Body of pancreas (tissue), 4 donors: ENCODE measurements at regions not wholly inside any gene's neighbourhood (a gene's known extent, or its start where the extent isn't known, plus 50 kb on each side); places are given as distances from the start of the nearest gene placed in this dataset.

ENCODE experiments used
- CTCF ChIP-seq, 7 experiments: fragments of 450-650 bp in 4 of 7; fragments of 200-600 bp in 3 of 7; sonication (generic) in 3 of 7; IDR thresholded peaks; one replicate each; pipeline ENCODE4 v1.5.1; 2016 to 2019; ENCODE audit warnings: antibody characterized with exemption in 7 of 7
- POLR2A ChIP-seq, 3 donors: fragments of 450-650 bp; IDR thresholded peaks; one replicate each; pipeline ENCODE4 v1.6.1; 2016; ENCODE audit warnings: antibody characterized with exemption in 3 of 3, mild to moderate bottlenecking in 2 of 3

- no peak for TF ChIP-seq CTCF (IDR thresholded peaks at IDR 0.05)
- no peak for TF ChIP-seq POLR2A (IDR thresholded peaks at IDR 0.05)
These were observed 303.6 kb downstream of the FBXW7 start for GRCh38 chr4:152232271-152232670.
